NCI-H2196 treated with DMSO at 0.1 percent for 48 hours (cell line): ENCODE measurements at regions not wholly inside any gene's neighbourhood (a gene's known extent, or its start where the extent isn't known, plus 50 kb on each side); places are given as distances from the start of the nearest gene placed in this dataset.
"Not testable (repeated sequence)": the region's sequence is repeated elsewhere in the genome, so short reads cannot be mapped to it uniquely, and the experiment has no call there.

ENCODE experiments used
- DNase-seq: peaks from one replicate; lab custom pipeline; 2025; ENCODE audit not compliant: unreplicated experiment; lab: John Stamatoyannopoulos, UW

- peak; percentile 11 for DNase-seq
These were observed 56.3 kb upstream of the KRTAP5-11 start for GRCh38 chr11:71638801-71639519.

GRCh38 chr11:71639520-71639849 is 56.8 kb upstream of the KRTAP5-11 start:
- not testable (repeated sequence) for DNase-seq

GRCh38 chr11:71639916-71640315 is 57.2 kb upstream of the KRTAP5-11 start:
- not testable (repeated sequence) for DNase-seq

- not testable (repeated sequence) for DNase-seq
These were observed 64.4 kb upstream of the KRTAP5-11 start for GRCh38 chr11:71647078-71647477.

DNA sequence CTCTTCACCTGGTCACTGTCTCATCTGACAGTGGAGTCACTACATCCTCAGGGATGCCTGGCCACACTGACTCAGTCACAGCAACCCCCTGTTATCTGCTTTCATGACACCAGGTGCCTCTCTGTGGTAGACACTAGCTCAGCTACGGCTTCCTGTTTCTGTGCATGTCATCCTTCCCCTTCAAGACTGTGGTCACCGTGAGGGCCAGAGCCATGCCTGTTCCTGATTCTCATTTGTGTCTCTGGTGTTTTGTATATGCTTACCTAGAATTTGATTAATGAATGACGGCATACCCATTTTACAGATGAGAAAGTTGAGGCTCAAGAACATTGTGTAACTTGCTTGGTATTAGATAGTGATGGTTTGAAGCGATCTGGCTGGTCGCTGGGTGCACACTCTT is 70.3 kb upstream of the KRTAP5-11 start:
- DNase-seq, result not testable (repeated sequence)

DNA sequence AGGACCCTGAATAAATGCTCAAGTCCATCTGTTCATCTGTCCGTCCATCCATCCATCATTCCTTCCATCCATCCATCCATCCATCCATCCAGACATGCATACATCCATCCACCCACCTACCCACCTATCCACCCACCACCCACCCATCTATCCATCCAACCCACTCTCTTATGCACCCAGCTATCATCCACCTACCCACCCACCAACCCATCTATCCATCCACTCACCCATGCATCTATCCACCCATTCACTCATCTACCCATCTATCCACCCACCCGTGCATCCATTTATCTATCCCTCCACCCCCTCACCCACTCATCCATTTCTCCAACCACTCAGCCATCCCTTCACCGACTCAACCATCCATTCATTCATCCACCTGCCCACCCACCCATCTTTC is 71.7 kb upstream of the KRTAP5-11 start:
- not testable (repeated sequence) for DNase-seq

- not testable (repeated sequence) for DNase-seq
These were observed 72.4 kb upstream of the KRTAP5-11 start for GRCh38 chr11:71655041-71655440.

- not testable (repeated sequence) for DNase-seq
These were observed 73.8 kb upstream of the KRTAP5-11 start for GRCh38 chr11:71656513-71656912.

- DNase-seq, result not testable (repeated sequence)
These were observed 82.3 kb upstream of the KRTAP5-11 start for GRCh38 chr11:71664941-71665340.

DNA sequence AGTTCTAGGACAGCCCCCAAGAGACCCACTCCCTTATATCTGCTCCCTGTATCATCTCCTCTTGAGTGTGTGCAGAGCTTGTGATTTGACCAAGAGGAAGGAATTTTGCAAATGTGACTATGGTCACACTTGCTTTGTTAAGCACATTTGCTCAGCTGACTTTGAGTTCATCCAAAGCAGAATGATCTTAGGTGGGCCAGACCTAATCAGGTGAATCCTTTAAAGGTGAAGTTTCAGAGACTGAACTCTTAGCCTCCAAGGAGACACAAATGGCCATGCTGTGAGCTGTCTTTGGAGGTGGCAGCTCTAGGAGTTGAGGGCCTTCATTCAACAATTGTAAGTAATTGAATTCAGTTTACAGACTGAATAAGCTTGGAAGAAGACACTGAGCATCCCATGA is 115.4 kb upstream of the KRTAP5-11 start:
- DNase-seq, result not testable (repeated sequence)

- DNase-seq, result not testable (repeated sequence)
These were observed 116.3 kb upstream of the KRTAP5-11 start for GRCh38 chr11:71698961-71699360.

DNA sequence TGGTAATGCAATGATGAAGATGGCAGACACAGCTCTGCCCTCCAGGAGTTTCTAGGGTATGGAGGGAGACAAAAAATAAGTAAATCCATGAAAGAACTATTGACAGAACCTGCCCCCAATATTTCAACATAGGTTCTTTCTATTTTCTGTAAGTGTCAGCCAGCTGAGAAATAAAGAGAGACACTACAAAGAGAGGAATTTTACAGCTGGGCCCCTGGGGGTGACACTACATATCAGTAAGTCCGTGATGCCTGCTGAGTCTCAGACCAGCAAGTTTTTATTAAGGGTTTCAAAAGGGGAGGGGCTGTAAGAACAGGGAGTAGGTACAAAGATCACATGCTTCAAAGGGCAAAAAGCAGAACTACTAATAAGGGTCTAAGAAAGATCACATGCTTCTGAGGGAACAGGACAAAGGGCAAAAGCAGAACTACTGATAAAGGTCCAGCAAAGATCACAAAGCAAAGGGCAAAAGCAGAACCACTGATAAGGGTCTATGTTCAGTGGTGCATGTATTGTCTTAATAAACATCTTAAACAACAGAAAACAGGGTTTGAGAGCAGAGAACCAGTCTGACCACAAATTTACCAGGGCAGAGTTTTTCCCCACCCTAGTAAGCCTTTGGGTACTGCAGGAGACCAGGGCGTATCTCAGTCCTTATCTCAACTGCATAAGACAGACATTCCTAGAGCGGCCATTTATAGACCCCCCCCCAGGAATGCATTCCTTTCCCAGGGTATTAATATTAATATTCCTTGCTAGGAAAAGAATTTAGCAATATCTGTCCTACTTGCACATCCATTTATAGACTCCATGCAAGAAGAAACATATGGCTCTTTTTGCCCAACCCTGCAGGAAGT is 119.0 kb upstream of the KRTAP5-11 start:
- DNase-seq, result not testable (repeated sequence)

- not testable (repeated sequence) for DNase-seq
These were observed 122.5 kb upstream of the KRTAP5-11 start for GRCh38 chr11:71705086-71705737.

DNA sequence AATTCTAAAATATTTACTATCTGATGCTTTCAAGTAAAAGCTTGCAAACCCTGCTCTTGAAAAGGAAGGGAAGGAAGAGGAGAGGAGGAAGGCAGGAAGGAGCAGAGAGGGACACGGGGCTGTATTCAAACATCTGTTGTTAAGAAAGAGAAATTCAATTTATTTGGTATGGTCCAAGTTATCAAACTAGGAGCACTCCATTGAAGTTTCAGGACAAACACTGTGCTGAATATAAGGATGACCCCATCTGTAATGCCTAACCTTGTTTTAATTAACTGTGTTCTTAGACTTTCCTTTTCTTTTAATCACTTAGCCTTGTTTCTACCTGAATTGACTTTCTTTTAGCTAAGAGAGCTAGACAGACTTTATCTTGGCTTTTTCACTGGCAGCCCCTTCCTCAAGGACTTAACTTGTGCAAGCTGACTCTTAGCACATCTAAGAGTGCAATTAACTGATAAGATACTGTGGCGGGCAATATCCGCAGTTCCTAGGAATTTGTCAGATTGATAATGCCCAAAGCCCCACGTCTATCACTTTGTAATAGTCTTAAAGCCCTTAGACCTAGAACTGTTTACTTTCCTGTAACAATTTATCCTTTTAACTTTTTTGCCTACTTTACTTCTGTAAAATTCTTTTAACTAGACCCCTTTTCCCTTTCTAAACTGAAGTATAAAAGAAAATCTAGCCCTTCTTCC is 123.2 kb upstream of the KRTAP5-11 start:
- DNase-seq, result not testable (repeated sequence)

- not testable (repeated sequence) for DNase-seq
These were observed 124.4 kb upstream of the KRTAP5-11 start for GRCh38 chr11:71707083-71707482.

DNA sequence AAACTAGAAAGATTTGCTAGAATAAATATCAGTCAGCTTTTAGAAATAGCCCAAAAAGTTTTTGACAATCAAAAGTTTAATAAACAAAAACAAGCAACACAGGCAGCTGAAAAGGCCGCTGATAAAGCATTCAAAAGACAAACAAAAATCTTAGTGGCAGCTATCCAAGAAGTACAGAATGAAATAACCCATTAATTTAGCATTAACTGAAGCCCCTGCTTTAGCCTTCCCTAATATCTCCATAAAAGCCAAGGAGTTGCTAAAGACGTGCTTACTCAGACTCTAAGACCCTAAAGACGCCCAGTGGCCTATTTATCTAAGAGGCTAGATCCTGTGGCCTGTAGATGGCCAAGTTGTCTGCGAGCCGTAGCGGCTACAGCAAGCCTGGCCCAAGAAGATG is 123.5 kb upstream of the DEFB108B start:
- not testable (repeated sequence) for DNase-seq

- not testable (repeated sequence) for DNase-seq
These were observed 122.8 kb upstream of the DEFB108B start for GRCh38 chr11:71710171-71710671.

- DNase-seq, result not testable (repeated sequence)
These were observed 122.2 kb upstream of the DEFB108B start for GRCh38 chr11:71710701-71711385.

DNA sequence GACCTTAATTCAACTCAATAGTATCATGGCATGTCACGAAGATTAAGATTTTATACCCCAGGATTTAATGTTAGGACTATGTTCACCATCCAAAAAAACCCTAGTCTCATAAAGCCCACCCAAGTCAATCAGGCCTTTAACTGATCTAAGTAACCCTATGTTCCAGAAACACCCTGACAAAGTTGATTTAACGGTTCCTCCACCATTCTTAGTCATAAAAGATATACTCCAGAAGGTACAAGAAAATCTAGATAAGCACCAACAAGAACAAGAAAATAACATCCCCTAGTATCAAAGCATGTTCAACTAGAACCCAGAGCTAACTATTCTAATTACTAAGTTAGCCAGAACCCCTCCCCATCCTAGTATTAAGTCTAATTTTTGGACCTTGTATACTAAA is 120.7 kb upstream of the DEFB108B start:
- not testable (repeated sequence) for DNase-seq

- DNase-seq, result not testable (repeated sequence)
These were observed 120.2 kb upstream of the DEFB108B start for GRCh38 chr11:71712846-71713245.
